ENCODE measurements at regions not wholly inside any gene's neighbourhood (a gene's known extent, or its start where the extent isn't known, plus 50 kb on each side); places are given as distances from the start of the nearest gene placed in this dataset.
A peak's percentile ranks its signal among the peaks of the same experiment; 100 is the strongest.

DNA sequence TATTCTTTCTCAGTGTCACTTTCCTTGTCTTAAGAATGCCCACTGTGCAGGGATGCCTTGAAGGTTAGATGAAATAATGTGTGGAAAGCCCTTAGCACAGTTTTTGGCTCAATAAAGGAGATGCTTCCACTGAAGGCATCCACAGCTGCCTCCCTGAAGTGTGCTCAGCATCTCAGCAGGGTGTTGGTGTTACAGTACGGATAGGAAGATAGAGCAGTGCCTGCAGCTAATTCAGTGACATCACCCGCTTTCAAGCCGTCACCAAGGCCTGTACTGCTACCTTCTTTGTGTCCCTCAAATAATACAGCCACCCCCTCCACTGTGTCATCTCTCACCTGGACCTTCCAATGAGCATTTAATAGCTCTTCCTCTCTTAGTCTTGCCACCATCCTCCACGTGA, 59.0 kb downstream of the NDUFS5 start:
- FAIRE-seq = no peak

DNA sequence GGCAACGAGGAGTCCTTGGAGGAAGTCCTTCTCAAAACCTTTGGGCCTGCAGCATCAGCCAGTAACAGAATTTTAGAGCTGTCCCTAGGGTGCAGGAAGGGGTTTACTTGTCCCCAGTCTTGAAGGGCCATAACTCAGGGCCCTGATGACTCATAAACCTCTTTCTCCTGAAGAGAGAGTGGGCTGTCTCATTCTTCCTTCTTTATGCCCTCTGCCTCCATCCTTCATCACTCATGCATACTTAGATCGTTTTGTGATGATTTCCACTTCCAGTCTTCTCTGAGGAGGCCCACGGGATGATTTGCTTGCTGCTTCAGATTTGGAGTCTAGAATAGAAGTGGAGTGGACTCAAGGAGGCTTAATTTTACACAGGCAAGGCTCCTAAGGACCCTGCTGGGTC, 60.2 kb downstream of the NDUFS5 start:
- no peak for FAIRE-seq

- no peak for FAIRE-seq
Observed at GRCh38 chr1:39086865-39087409, 60.8 kb downstream of the NDUFS5 start.

GRCh38 chr1:39087435-39087834, 61.3 kb downstream of the NDUFS5 start:
- no peak for FAIRE-seq

DNA sequence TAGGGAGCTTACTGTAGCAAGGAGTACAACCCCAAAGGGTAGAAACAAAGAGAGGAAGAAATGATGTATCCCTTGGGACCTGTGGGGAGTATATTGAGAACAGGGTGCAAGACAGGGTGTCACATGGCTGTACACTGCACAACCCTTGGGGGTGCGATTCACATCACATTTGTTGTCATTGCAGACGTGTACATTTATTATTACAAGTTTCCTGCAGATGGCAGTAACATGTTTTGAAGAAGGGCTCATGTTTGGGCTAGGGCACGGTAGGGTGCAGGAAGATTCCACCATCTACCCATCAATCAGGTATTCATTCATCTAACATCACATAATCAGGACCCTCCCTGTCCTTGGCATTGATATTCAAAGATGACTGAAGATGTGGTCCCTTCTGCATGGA, 62.5 kb downstream of the NDUFS5 start:
- FAIRE-seq = no peak

GRCh38 chr1:39089931-39090521, 63.9 kb downstream of the NDUFS5 start:
- no peak for FAIRE-seq

- FAIRE-seq = no peak
Observed at GRCh38 chr1:39090757-39091380, 64.7 kb downstream of the NDUFS5 start.

DNA sequence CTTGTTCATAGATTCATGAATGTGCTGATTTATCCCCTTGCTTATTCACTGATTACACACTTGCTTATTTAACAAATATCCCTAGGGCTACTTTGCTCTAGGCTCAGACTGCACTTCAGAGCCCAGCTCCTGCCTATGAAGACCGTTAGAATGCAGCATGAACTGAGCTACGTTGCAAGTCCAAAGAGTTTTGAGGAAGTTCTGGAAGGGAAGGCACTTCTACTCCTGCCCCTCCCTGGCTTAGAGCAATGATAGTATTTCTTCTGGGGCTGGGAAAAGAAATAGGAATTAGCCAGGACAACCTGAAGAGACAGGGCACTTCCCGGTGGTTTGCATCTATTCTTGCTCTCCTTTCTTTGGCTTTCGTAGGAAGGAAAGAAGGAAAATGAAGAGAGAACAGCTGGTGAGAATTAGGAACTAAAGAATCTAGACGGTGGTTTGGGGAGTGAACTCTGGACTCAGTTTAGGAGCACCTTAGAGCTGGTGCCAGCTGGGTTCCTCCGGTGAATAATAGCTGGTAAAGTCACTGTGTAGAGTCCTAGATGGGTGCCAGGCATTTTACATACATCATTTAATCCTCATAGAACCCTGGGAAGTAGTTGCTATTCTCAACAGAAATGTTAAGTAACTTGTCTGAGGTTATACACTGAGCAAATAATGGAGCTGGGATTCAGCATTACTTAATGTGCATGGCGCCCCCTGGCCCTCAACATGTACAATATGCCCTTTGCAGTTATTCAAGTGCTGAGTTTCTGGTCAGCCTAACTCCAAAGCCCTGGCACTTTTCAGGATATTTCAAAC, 65.9 kb downstream of the NDUFS5 start:
- peak; percentile 64 for FAIRE-seq

GRCh38 chr1:39094685-39095084, 68.5 kb downstream of the NDUFS5 start:
- FAIRE-seq = no peak

DNA sequence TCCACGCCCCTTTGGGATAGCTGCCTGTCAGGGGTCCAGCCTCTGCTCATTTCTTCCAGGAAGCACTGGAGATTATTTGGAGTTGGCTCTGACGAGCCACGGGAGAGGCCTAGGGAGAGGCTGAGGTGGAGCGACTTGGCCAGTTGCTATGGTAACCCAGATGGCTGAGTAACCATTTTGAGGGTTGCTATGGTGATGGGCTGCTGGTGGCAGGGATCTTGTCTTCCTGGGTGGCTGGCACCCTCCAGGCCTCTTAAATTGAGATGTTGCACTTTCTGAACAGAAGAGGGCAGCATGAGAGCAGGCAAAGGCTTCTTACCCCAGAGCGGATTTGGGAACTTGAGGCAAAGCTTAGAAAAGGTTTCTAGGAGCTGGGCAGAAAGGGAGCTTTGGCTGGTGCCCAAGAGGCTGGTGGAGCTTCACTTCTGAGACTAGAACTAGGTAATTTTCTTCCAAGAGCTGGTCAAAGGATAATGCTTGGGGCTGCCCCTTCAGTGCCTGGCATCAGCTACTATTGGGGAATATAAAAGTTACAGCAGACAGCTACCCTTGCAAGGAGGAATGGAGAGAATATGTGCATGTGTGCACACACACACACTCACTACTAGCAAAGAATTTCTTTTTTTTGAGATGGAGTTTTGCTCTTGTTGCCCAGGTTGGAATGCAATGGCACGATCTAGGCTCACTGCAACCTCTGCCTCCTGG, 72.5 kb downstream of the NDUFS5 start:
- no peak for FAIRE-seq

DNA sequence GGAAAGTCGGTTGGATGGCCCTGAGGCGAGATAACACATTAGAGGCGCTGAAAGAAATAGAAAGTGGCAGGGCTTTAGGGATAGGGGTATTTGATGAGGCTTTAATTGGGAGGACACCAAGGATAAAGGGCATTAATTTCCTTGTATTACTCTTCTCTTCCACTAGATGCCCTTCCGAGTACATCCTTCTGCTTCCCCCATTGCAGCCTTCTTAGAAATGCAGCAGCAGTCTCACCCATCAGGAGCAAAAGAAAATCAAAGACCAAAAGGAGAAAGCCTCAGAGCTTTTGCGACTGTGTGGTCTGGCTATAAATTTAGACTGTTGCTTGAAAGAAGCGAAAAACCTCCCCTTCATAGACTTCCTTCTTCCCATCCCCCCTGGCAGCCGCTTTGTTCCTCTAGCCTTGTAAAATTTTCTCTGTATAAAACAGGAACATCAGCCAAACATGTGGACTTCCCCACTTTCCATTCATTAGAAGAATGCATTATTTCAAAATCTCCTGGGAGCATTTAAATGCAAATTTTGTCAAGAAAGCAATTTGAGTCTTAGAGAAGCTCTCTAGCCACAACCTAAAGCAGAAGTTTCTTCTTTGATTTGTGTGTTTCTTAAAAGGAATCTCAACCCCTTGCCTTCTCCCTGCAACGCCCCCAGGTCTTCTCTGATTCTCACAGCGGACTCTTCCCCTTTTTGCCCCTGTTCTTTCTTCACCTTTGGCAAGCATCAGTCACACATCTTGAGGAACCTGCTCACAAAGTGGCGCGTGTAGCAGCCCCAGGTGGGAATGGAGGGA, 76.6 kb downstream of the NDUFS5 start:
- peak; percentile 80 for FAIRE-seq

DNA sequence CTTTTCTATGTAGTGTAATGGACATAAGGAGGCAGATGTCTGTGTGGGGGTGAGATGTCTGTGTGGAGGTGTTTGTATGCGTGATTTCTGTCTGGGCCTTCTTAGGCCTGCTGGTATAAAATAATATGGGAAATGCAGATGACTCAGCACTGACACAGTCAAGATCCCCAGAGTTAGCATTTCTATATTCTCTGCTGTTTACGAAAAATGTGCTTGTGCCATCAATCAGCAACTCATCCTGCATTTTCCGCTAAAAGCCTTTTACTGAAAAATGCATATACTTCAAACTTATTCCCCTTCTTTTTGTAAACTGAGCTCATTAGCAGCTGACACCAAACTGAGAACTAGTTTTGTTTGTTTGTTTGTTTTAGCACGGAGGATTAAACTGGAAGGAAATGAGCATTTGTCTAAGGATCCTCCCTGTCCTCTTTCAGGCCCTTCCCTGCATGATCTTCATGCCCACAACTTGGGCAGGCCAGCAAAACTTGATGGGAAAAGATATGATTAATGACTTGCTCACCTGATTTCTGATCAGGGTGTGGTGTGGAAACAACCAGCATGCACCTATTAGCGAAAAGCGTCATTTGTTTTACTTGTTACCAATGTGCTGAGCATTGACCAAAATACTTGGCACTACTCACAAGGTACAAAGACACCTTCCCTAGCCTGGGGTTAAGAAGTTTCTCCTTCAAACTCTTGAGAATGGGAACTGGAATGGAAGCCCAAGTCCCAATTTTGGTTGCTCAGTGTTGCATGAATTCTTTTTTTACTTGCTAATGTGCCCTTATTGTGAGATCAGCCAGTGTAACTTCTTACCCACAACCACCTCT, 77.4 kb downstream of the NDUFS5 start:
- FAIRE-seq = no peak

DNA sequence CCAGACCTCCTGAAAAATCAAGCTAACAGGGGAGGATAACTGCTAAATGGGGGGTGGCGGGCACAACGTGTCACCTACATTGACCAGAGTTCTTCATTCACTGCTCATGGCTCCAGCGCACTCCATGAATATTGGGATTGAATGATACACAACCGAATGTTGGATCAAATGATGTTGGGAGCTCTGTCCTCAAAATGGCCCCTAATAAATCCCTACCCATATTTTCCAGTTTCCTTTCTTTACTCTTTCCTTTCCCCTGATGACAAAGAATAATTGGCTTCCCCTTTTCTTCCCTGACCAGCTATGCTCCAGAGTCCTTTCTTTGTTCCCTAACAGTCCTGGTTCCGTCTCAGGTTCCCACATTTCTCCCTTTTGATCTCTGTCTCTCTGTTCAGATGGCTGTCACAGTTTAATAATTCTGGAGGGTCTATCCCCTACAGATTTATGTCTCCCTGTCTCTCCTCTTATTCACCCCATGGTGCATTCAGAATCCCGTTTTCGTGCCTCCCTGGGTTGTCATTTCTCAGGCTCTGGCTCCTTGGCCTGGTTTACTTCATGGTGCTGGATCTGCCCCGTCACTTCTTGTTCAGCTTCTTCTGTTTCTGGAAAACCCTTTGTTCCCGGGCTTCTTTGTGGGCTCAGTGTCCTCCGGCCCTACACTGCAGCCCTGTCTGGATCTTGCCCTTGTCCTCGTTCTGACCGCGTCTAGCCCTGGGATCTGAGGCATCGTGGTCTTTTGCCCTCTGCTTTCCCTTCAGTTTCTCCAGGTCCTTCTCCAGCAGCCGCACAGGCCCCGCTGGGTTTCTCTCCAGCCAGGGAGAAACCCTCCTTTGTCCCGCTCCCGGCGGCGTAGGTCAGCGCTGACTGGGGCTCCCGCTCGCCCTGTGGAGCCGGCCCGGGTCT, 78.3 kb downstream of the NDUFS5 start:
- no peak for FAIRE-seq

DNA sequence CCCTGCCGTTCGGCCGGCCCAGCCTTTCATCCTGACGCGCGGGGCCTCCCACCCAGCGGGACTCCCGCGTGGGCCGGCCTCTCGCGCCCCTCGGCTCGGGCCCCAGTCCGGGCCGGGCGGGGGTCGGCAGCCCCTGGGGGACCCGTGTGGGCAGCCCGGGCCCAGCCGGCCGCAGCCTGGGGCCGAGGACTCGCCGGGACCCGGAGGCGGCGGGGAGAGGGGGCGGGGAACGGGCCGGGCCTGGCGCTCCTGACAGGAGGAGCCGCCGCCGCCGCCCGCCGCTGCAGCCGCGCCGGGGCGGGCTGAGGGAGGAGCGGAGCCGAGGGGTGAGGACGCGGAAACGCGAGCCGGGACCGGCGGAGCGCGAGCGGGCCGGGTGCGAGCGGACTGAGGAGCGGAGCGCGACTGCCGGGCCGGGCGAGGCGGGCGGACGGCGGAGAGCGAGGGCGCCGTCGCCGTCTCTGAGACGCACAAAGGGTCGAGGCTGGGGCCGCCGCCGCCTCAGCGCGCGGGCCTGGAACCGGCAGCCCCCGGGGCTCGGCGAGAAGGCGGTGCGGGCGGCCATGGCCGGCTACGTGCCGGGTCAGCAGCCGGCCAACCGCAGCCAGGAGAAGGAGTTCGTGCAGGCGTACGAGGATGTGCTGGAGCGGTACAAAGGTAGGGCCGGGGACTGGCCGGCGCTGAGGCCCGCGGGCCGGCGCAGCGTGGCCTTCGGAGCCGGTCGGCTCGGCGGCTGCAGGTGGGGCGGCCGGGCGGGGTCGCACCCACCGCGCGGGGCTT, 79.1 kb downstream of the NDUFS5 start:
- no peak for FAIRE-seq

DNA sequence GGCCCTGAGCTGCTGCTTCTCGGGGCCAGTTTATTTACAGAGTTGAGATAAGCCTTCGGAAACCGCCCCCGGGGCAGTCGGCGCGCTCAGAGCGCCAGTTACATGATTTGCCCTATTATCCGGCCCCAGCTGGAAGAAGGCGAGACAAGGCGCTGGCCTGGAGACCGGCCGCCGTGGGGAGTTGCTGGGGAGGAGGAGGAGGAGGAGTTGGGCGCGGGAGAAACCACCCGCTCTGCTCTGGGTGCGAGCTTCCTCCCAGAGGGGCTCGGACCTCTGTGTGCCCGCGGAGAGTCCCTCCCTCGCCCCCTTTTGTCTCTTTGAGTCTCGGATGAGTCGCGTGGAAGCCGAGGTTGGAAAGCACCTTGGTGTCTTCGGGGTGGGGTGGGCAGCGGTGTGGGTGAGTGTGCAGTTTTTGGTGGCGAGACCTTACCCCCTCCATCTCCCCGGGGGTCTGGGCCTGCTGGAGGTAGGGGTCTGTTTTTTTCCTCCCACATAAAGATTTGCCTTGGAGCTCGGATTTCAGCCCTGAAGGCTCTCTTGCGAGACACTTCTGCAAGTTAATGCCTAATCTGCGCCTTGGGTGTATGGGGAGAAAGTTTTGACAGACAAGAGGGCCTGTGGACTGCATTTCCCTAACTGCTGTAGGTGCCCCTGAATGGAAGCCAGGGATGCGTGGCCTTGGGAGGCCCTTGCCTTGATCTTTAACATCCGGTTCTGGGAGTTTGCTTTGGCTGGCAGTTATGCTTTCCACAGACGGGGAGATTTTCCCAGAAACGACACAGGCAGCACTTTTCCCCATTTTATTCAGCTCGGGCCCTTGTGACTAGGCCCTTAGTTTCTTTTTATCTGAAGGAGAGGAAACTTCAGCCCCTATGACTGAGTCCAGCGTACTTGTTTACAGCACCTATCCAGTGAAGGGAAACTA, 80.0 kb downstream of the NDUFS5 start:
- no peak for FAIRE-seq

GRCh38 chr1:39106801-39107327, 80.7 kb downstream of the NDUFS5 start:
- FAIRE-seq = no peak

GRCh38 chr1:39107341-39108290, 81.5 kb downstream of the NDUFS5 start:
- FAIRE-seq = no peak

Measured in TTC549 (cell line).